SH-SY5Y (cell line): ENCODE measurements at regions not wholly inside any gene's neighbourhood (a gene's known extent, or its start where the extent isn't known, plus 50 kb on each side); places are given as distances from the start of the nearest gene placed in this dataset.

Experiments
- GATA2 ChIP-seq: IDR thresholded peaks from 2 replicates; pipeline ENCODE4 v1.6.1; 2011; ENCODE audit warnings: mild to moderate bottlenecking, low read depth, low read length
- GATA3 ChIP-seq: IDR thresholded peaks from 2 replicates; pipeline ENCODE4 v1.6.1; 2011; ENCODE audit warnings: low read depth, mild to moderate bottlenecking, low read length, moderate library complexity

DNA sequence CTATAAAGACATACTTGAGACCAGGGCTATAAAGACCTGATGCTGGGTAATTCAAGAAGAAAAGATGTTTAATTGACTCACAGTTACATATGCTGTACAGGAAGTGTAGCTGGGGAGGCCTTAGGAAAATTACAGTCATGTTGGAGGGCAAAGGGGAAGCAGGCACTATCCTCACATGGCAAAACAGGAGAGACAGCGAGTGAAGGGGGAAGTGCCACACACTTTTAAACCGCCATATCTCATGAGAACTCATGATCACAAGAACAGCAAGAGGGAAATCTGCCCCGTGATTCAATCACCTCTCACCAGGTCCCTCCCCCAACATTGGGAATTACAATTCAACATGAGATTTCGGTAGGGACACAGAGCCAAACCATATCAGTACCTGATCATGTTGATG is 89.9 kb upstream of the ADAMTSL1 start:
- TF ChIP-seq GATA2: no peak
- TF ChIP-seq GATA3: no peak
